HCT116 (cell line): ENCODE measurements at regions not wholly inside any gene's neighbourhood (a gene's known extent, or its start where the extent isn't known, plus 50 kb on each side); places are given as distances from the start of the nearest gene placed in this dataset.

Experiments used
- CTCF ChIP-seq, 3 experiments: fragments of 200-600 bp in 1 of 3; sonication (generic) in 1 of 3; IDR thresholded peaks in 2 of 3; conservative IDR thresholded peaks in 1 of 3; 2 replicates each; pipeline ENCODE4 v1.5.1; 2012 to 2017; ENCODE audit warnings: low read depth in 2 of 3, low read length in 2 of 3, antibody characterized with exemption in 1 of 3, borderline replicate concordance in 1 of 3, control low read depth in 1 of 3, mild to moderate bottlenecking in 1 of 3, mixed read lengths in 1 of 3, mixed run types in 1 of 3, moderate library complexity in 1 of 3; ENCODE audit not compliant: insufficient read depth in 1 of 3
- EGR1 ChIP-seq: IDR thresholded peaks from 2 replicates; pipeline ENCODE4 v1.6.1; 2012; ENCODE audit warnings: low read depth
- POLR2AphosphoS5 ChIP-seq: IDR thresholded peaks from 2 replicates; pipeline ENCODE4 v1.6.1; 2011; ENCODE audit warnings: mild to moderate bottlenecking, low read depth, low read length, moderate library complexity
- ZFX ChIP-seq: fragments of 450-650 bp; IDR thresholded peaks from 2 replicates; pipeline ENCODE4 v1.6.1; 2017

- TF ChIP-seq CTCF (IDR thresholded peaks at IDR 0.05 in 2 of 3, conservative IDR thresholded peaks at IDR 0.05 in 1 of 3; ENCODE audit: borderline replicate concordance in 1 of 3, insufficient read depth in 1 of 3, low read depth in 2 of 3, low read length in 2 of 3) (no peak), EGR1 (no peak), ZFX (peak; percentile 28; the same call in 1 of the 2 replicates), POLR2AphosphoS5 (no peak)
Observed at GRCh38 chr12:107319533-107320032, 226.2 kb upstream of the CRY1 start.
